ENCODE measurements at regions not wholly inside any gene's neighbourhood (a gene's known extent, or its start where the extent isn't known, plus 50 kb on each side); places are given as distances from the start of the nearest gene placed in this dataset.
A peak's percentile ranks its signal among the peaks of the same experiment; 100 is the strongest.
"Not testable (repeated sequence)": the region's sequence is repeated elsewhere in the genome, so short reads cannot be mapped to it uniquely, and the experiment has no call there.

- H3K4me2 ChIP-seq = no peak overlapping the region
- no peak overlapping the region for H3K4me3 ChIP-seq
- H3K27me3 ChIP-seq = no peaks in the 10 kb centered on the region
- H3K36me3 ChIP-seq = no peaks in the 10 kb centered on the region
- no peak for TF ChIP-seq Cebpa-rat (IDR thresholded peaks at IDR 0.05)
- no peaks in the 10 kb centered on the region for H3K4me1 ChIP-seq
- peaks cover 10 to 17% (median 15%) of the 10 kb centered on the region in 11 experiments for H3K9me3 ChIP-seq (replicated peaks in 1 of 11)
- H3K27ac ChIP-seq = no peak overlapping the region
- no peak overlapping the region for H3K9ac ChIP-seq
- no peaks in the 10 kb centered on the region for H4K20me1 ChIP-seq
These were observed 1231.2 kb upstream of the FLRT2 start for GRCh38 chr14:84298663-84299195.

GRCh38 chr14:84303140-84303539 lies 1226.8 kb upstream of the FLRT2 start:
- Histone ChIP-seq H3K9ac (no peak overlapping the region), H3K4me3 (no peak overlapping the region), H4K20me1 (no peaks in the 10 kb centered on the region), H3K4me1 (no peaks in the 10 kb centered on the region), H3K36me3 (no peaks in the 10 kb centered on the region), H3K27ac (no peak overlapping the region), H3K9me3 (replicated peaks in 1 of 11) (peaks cover 23 to 42% (median 35%) of the 10 kb centered on the region in 11 experiments), H3K4me2 (no peak overlapping the region), H3K27me3 (no peaks in the 10 kb centered on the region)
- TF ChIP-seq Cebpa-rat (IDR thresholded peaks at IDR 0.05) = no peak

GRCh38 chr14:84312551-84312950 lies 1217.4 kb upstream of the FLRT2 start:
- Histone ChIP-seq H3K4me3 (no peak overlapping the region), H3K27ac (no peak overlapping the region), H3K4me1 (no peaks in the 10 kb centered on the region), H3K36me3 (no peaks in the 10 kb centered on the region), H3K27me3 (no peaks in the 10 kb centered on the region), H3K9ac (no peak overlapping the region), H3K9me3 (replicated peaks in 1 of 11) (peaks cover 0 to 6% (median 0%) of the 10 kb centered on the region in 11 experiments; a peak in 1 of 22 replicates), H4K20me1 (no peaks in the 10 kb centered on the region), H3K4me2 (no peak overlapping the region)
- no peak for TF ChIP-seq Cebpa-rat (IDR thresholded peaks at IDR 0.05)

GRCh38 chr14:84323450-84323849 lies 1206.5 kb upstream of the FLRT2 start:
- H3K27me3 ChIP-seq = no peaks in the 10 kb centered on the region
- no peak for TF ChIP-seq Cebpa-rat (IDR thresholded peaks at IDR 0.05)
- H4K20me1 ChIP-seq = no peaks in the 10 kb centered on the region
- peak overlapping the region in 3 of 11 experiments; percentile 25 to 45 (median 27); a peak in 2 of 22 replicates for H3K4me2 ChIP-seq
- no peak overlapping the region for H3K4me3 ChIP-seq
- no peaks in the 10 kb centered on the region for H3K36me3 ChIP-seq
- H3K27ac ChIP-seq = no peak overlapping the region; a peak in 1 of 22 replicates
- H3K9ac ChIP-seq = no peak overlapping the region
- H3K9me3 ChIP-seq (replicated peaks in 1 of 11) = no peaks in the 10 kb centered on the region
- peaks cover 0 to 12% (median 0%) of the 10 kb centered on the region in 10 experiments; a peak in 8 of 20 replicates for H3K4me1 ChIP-seq

- H3K4me2 ChIP-seq = peak overlapping the region in 5 of 11 experiments; percentile 23 to 45 (median 27); a peak in 5 of 22 replicates
- TF ChIP-seq Cebpa-rat (IDR thresholded peaks at IDR 0.05) = no peak
- no peaks in the 10 kb centered on the region for H4K20me1 ChIP-seq
These were observed 1206.0 kb upstream of the FLRT2 start for GRCh38 chr14:84323978-84324377.

GRCh38 chr14:84336433-84336832 lies 1193.5 kb upstream of the FLRT2 start:
- H3K4me1 ChIP-seq = no peaks in the 10 kb centered on the region
- no peak overlapping the region for H3K27ac ChIP-seq
- no peak for TF ChIP-seq Cebpa-rat (IDR thresholded peaks at IDR 0.05)
- H3K36me3 ChIP-seq = no peaks in the 10 kb centered on the region
- no peak overlapping the region for H3K4me3 ChIP-seq
- no peaks in the 10 kb centered on the region for H3K27me3 ChIP-seq
- H3K4me2 ChIP-seq = no peak overlapping the region
- peaks cover 0 to 2% (median 0%) of the 10 kb centered on the region in 11 experiments; a peak in 2 of 22 replicates for H3K9me3 ChIP-seq (replicated peaks in 1 of 11)
- H3K9ac ChIP-seq = no peak overlapping the region
- no peaks in the 10 kb centered on the region for H4K20me1 ChIP-seq

More at GRCh38 chr14:84323978-84324377, 1206.0 kb upstream of the FLRT2 start:
- Histone ChIP-seq H3K4me3 (no peak overlapping the region), H3K27me3 (no peaks in the 10 kb centered on the region), H3K9ac (no peak overlapping the region), H3K36me3 (no peaks in the 10 kb centered on the region), H3K9me3 (replicated peaks in 1 of 11) (no peaks in the 10 kb centered on the region), H3K27ac (peak overlapping the region in 2 of 11 experiments; percentile 5 to 22; a peak in 2 of 22 replicates), H3K4me1 (peaks cover 0 to 12% (median 0%) of the 10 kb centered on the region in 10 experiments; a peak in 8 of 20 replicates)

- TF ChIP-seq Cebpa-rat (IDR thresholded peaks at IDR 0.05) = no peak
- Histone ChIP-seq H3K4me1 (no peaks in the 10 kb centered on the region), H3K27me3 (no peaks in the 10 kb centered on the region), H3K27ac (no peak overlapping the region), H3K9ac (no peak overlapping the region), H4K20me1 (no peaks in the 10 kb centered on the region), H3K4me2 (no peak overlapping the region), H3K36me3 (no peaks in the 10 kb centered on the region), H3K9me3 (replicated peaks in 1 of 11) (peaks cover 0 to 11% (median 0%) of the 10 kb centered on the region in 11 experiments; a peak in 4 of 22 replicates), H3K4me3 (no peak overlapping the region)
These were observed 1189.0 kb upstream of the FLRT2 start for GRCh38 chr14:84340938-84341337.

GRCh38 chr14:84341867-84342266 lies 1188.1 kb upstream of the FLRT2 start:
- H3K9me3 ChIP-seq (replicated peaks in 1 of 11) = peaks cover 0 to 11% (median 0%) of the 10 kb centered on the region in 11 experiments; a peak in 4 of 22 replicates
- H3K36me3 ChIP-seq, H4K20me1 ChIP-seq, H3K4me2 ChIP-seq, H3K27me3 ChIP-seq, H3K4me3 ChIP-seq, H3K27ac ChIP-seq, H3K9ac ChIP-seq, H3K4me1 ChIP-seq: not testable (repeated sequence)

GRCh38 chr14:84343656-84344055 lies 1186.3 kb upstream of the FLRT2 start:
- Histone ChIP-seq H3K36me3 (no peaks in the 10 kb centered on the region), H3K27ac (no peak overlapping the region), H3K27me3 (no peaks in the 10 kb centered on the region), H3K4me3 (no peak overlapping the region), H3K4me1 (no peaks in the 10 kb centered on the region), H3K9ac (no peak overlapping the region), H3K4me2 (no peak overlapping the region), H3K9me3 (replicated peaks in 1 of 11) (peaks cover 0 to 11% (median 0%) of the 10 kb centered on the region in 11 experiments; a peak in 4 of 22 replicates), H4K20me1 (no peaks in the 10 kb centered on the region)
- TF ChIP-seq Cebpa-rat (IDR thresholded peaks at IDR 0.05) = no peak

GRCh38 chr14:84351646-84352045 lies 1178.3 kb upstream of the FLRT2 start:
- H3K4me2 ChIP-seq = no peak overlapping the region
- H3K4me1 ChIP-seq = no peaks in the 10 kb centered on the region
- no peak for TF ChIP-seq Cebpa-rat (IDR thresholded peaks at IDR 0.05)
- no peak overlapping the region for H3K27ac ChIP-seq
- no peaks in the 10 kb centered on the region for H3K36me3 ChIP-seq
- H3K27me3 ChIP-seq = no peaks in the 10 kb centered on the region
- H4K20me1 ChIP-seq = no peaks in the 10 kb centered on the region
- peaks cover 0 to 8% (median 0%) of the 10 kb centered on the region in 11 experiments; a peak in 5 of 22 replicates for H3K9me3 ChIP-seq (replicated peaks in 1 of 11)
- no peak overlapping the region for H3K9ac ChIP-seq
- no peak overlapping the region for H3K4me3 ChIP-seq

Data from BLaER1 treated with 17β-estradiol and CSF1 and Interleukin-3, amounts not matched to agents 10 nM and 100 nM (cell line).